Stimulated activated CD8-positive, alpha-beta memory T cell treated with anti-CD3 and anti-CD28 coated beads, Interleukin-15, amount 100 ng/mL, for 1 hour (primary cell): ENCODE measurements at regions not wholly inside any gene's neighbourhood (a gene's known extent, or its start where the extent isn't known, plus 50 kb on each side); places are given as distances from the start of the nearest gene placed in this dataset.

Experiments
- DNase-seq: peaks from one replicate; pipeline ENCODE4 v3.0.0-alpha.2; 2020; ENCODE audit warnings: low read depth

GRCh38 chr6:149150301-149150700, 167.2 kb upstream of the TAB2 start:
- DNase-seq, result no peak

DNA sequence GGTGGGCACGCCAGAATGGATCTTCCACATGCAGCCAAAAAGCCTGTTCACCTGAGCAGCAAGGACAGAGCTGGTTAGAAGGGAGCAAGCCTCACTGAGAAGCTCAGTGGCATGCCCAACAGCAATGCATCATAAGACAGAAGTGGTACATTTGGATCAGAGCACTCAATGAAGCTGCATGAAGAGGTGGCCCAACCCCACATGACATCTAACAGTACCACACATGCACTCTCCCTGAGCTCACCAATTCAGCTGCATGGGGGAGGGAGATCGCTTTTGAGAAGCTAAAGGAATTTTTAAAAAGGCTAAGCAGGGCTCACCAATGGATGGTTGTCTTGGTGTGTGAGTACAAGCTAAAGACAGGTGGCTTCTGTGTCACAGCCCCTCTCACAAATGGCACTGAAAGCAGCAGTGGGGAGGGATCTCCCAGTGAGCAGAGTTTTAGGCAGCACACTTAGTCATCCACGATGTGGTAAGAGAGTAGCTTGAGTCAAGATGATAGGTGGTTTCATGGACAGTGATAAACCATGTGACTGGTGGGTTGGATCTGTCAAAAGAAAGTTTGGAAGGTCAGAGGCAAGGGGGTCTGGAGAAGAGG, 166.6 kb upstream of the TAB2 start:
- no peak for DNase-seq

DNA sequence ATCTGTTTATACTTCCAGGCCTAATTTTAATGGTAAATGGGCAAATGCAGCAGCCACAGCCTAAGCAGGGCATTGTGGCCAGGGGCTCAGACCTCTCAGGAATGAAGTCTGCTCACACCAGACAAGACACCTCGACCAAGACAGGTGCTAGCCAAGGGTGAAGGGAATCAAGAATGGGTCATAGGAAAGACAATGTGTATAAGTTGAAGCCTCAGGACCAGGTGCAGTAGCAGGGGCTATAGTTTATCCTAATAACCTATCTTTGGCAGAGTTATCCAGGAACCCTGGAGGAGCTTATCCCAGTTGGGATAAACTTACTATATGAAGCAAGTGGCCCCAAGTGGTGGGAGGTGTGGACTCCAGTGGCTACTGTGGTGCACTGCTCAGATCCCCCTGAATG, 165.0 kb upstream of the TAB2 start:
- DNase-seq, result no peak

DNA sequence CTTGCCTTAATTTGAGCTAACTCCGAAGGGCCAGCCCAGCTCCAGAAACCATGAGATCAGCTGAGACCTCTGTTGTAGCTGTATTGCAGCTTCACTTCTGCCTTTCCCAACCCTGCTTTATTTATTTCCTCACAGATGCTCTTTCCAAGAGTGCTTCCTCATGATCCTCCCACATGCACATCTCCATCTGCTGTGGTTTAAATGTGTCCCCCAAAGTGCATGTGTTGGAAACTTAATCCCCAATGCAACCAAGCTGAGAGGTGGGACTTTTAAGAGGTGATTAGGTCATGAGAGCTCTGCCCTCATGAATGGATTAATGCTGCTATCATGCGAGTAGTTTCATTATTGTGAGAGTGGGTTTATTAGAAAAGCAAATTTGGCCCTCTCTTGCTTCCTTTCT, 164.4 kb upstream of the TAB2 start:
- no peak for DNase-seq

DNA sequence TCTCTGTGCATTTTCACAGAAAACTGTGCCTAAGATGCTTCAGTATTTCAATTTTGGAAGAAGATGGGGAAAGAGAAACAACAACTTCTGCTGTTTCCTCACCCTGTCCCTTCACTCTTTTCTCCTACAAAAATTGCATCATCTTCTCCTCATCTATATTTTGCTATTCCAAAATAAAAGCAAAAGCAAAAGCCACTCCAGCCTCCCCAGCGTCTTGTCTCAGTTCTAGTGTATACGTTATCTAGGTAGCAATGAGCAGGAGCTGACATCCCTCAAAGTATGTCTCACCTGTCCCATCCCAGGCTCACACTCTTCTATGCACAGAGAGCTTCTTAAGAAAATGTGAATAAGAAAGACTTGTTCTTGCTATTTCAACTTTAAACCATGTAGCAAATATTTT, 163.8 kb upstream of the TAB2 start:
- no peak for DNase-seq

DNA sequence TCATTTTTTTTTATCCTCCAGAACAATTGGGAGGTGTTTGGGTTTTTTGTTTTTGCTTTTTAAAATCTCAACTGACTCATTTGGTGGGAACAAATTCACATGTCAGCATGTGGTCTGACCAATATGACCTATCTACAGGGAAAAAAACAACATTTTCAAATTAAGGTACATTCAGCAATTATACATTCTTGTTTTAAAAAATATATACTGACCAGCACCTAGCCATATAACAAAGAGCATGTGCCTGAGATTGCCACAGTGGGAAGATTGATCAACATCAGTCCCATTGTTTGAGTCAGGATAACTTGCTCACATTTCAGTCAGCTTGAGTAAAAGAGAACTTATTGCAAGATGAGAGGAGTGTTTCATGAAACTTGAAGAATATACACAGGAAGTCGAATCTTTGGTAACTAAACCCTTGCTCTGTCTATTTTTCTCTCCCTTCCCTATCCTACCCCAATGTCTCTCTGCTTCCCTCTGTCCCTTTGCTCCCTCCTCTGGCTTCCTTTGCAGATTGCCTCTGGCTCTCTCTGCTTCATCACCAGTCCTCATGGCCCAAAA, 163.2 kb upstream of the TAB2 start:
- no peak for DNase-seq

- DNase-seq, result no peak
These were observed 160.4 kb upstream of the TAB2 start for GRCh38 chr6:149157126-149157525.

DNA sequence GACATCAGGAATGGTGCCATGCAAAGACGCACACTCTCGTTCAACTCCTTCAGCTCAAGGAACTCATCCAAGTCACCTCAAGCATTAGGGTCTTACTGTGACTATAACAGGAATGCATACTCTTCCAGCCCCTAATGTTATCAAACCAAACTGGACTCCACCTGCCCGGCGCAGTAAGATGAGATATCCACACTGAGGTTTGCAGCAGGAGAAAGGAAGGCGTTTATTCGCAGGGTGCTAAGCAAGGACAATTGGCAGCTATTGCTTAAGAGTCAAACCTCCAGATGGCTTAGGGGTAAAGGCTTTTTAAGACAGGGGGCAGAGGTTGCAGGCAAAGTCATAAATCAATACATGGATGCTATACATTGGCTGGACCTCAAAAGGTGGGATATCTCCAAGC, 159.4 kb upstream of the TAB2 start:
- no peak for DNase-seq

DNA sequence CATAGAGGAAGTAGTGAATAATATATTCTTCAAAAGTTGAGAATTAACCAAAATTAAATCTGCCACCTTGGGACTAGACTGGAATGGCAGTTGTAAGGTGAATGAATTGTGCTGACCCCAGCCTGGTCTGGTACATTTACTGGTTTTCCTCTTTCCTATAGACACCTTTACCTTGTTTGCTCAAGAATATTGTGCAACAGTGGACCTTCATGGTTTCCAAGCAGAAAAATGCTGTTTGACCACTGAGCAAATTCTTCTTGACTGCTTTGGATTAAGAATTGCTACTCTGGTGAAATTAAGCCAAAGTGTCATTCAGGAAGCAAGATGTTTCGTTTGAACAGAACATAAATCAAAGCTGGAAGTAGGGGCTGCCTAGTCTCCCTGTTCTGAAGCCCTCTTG, 156.6 kb upstream of the TAB2 start:
- no peak for DNase-seq

DNA sequence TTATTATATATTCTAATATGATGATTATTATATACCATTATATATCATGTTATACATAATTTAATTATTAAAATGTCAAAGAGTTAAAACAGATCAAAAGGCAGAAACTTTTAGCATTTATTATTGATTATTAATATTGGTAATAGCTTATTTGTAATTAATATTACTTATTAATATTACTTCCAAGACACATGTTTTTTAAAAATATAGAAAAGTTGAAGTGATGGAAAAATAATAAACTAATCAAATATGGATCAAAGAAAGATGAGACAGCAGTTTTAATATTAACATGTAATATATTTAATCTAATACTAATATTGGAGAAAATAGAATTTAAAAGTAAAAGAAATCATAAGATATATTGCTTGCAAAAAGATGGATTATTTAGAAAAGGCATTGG, 154.6 kb upstream of the TAB2 start:
- no peak for DNase-seq

DNA sequence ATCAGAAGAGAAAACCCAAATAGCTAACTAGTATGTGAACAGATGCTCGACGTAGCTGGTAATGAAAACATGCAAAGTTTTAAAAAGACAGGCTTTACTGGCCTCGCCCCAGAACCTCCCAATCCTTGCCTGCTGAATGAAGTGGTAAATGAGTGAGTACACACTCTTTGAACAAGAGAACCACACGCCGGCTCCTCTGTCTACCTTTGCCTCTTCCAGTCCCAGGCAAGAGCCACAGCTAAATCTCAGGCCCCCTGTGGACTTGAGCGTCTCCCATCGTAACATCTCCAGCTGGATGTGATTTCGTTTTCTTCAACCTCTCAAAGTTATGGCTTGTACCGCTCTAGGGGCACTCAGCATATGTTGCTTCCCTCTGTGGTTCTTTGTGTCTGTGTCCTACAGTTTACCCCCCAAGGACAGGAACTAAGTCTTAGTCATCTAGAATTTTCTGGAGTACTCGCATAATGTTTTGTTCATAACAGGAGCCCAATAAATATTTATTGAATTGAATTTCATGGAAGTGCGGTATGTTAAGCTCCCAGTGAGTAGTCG, 153.2 kb upstream of the TAB2 start:
- no peak for DNase-seq

DNA sequence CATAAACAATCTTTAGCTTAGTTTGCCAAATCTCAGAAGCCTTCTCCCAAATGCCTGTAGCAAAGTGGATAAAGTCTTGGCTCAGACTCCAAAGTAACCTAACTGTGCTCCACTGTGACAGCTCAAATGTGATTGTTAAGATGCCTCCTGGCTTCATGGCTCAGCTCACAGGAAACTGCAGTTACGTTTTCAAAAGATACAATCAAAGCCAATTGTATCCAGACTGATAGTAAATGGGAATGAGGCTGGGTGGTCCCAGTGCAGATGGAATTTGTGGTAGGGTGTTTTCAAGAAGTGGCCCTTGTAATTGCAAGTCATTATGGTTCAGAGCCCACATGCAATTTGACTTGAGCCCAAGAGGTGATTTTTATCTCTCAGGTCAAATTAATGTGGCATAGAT, 151.2 kb upstream of the TAB2 start:
- DNase-seq, result no peak

GRCh38 chr6:149166747-149167146, 150.8 kb upstream of the TAB2 start:
- DNase-seq, result no peak

- DNase-seq, result no peak
These were observed 148.5 kb upstream of the TAB2 start for GRCh38 chr6:149168968-149169367.

- DNase-seq, result no peak
These were observed 147.6 kb upstream of the TAB2 start for GRCh38 chr6:149169761-149170511.

DNA sequence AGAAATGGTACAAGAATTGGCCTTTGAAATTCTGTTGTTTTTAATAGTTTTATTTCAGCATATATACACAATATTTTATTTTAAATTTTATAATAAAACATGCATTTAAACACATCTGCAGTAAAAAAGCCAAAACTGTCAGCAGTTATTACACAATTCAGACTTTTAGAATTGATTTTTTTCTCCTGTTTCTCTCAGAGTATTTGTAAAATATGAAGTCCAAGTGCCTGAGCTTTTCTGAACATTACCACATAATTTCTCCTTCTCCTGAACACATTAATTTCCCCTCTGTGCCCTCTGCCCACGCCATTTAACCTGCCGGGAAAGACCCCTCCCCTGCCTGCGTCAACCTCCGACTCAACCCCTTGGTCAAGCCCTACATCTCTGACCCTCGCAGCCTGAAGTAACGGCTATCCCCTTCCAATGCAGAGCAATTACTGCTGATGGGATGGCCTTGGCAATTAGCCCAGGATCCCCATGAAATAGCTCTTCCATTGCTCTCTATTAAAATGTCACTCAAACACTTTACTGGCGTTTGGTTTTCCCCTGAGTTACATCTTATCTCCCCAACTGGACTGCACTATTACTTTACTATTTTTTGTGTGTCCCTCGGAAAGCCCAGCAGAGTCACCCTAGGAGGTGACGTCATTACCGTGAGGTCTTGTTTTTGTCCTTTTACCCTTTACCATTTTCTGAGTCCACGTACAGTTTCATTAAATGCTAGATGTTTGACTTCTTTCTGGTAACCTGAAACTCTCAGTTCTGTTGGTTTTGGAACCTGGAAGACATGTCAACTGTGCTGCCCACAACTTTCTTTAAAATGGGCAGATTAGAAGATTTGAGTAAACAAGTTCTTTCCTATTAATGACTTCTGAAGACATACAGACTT, 146.7 kb upstream of the TAB2 start:
- no peak for DNase-seq

- DNase-seq, result no peak
These were observed 144.3 kb upstream of the TAB2 start for GRCh38 chr6:149173222-149173621.

DNA sequence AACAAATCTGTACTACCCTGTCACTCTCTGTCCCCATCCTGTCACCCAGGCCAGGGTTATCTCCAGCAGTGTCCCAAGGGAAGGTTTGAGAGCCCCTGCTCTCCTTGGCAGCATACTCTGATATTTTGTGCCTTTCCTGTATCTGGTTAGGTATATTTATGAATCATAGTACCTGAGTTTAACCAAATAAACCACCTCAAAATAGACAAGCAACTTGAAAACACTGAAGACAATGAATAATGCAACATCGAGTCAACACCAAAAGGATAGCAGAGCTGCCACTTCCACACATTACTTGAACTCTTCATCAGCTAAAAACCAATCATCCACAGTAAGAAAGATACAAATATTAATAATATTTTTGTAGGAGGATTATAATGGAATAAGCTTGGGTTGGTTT, 142.6 kb upstream of the TAB2 start:
- DNase-seq, result no peak

- no peak for DNase-seq
These were observed 140.4 kb upstream of the TAB2 start for GRCh38 chr6:149176971-149177667.

GRCh38 chr6:149179431-149179830, 138.1 kb upstream of the TAB2 start:
- DNase-seq, result no peak

DNA sequence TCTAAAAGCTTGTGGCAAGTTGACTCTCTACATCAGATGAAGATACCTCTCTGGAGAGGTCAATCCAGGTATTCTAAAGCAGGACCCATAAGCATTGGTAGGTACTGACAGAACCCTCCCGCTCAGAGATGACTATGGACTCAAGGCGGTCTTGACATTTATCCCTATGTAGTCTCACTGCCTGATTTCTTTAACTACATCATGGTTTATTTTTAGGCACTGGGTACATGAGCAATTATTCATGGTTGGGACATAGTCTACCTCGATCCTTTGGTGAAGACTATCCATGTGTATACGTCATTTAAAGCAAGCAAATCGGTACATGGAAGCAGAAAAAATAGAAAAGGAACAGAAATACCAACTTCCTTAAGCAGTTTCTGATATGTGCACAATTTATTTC, 136.2 kb upstream of the TAB2 start:
- DNase-seq, result no peak

- DNase-seq, result no peak
These were observed 135.2 kb upstream of the TAB2 start for GRCh38 chr6:149182262-149182661.
